Tibial nerve (tissue), 4 donors: ENCODE measurements at regions not wholly inside any gene's neighbourhood (a gene's known extent, or its start where the extent isn't known, plus 50 kb on each side); places are given as distances from the start of the nearest gene placed in this dataset.

ENCODE experiments used
- DNase-seq, 2 donors: peaks; one replicate each; pipeline ENCODE4 v3.0.0-alpha.2; 2019; ENCODE audit warnings: low spot score in 2 of 2
- H3K27ac ChIP-seq, 4 donors: fragments of 200-600 bp; sonication (generic) in 3 of 4; one replicate each; pipeline ENCODE4 v1.5.1; 2017 to 2019; ENCODE audit warnings: mild to moderate bottlenecking in 1 of 4
- H3K27me3 ChIP-seq, 2 donors: fragments of 200-600 bp; sonication (generic) in 1 of 2; one replicate each; pipeline versions ENCODE4 v1.5.1 to v1.6.0; 2017 to 2019
- H3K36me3 ChIP-seq, 3 donors: fragments of 200-600 bp; sonication (generic); one replicate each; pipeline ENCODE4 v1.5.1; 2018 to 2019
- H3K4me1 ChIP-seq, 4 donors: fragments of 200-600 bp; sonication (generic) in 3 of 4; one replicate each; pipeline ENCODE4 v1.5.1; 2017 to 2019
- H3K4me3 ChIP-seq, 4 donors: fragments of 200-600 bp; sonication (generic) in 3 of 4; one replicate each; pipeline ENCODE4 v1.5.1; 2017 to 2019; ENCODE audit warnings: mild to moderate bottlenecking in 1 of 4, moderate library complexity in 1 of 4
- H3K9me3 ChIP-seq, 4 donors: fragments of 200-600 bp; sonication (generic) in 3 of 4; one replicate each; pipeline ENCODE4 v1.5.1; 2017 to 2019
- EP300 ChIP-seq, 2 donors: sonication (generic); formaldehyde crosslinking; IDR thresholded peaks; one replicate each; pipeline ENCODE4 v1.6.1; 2017; ENCODE audit warnings: antibody characterized with exemption in 2 of 2, mild to moderate bottlenecking in 1 of 2
- POLR2A ChIP-seq, 2 donors: fragments of 450-650 bp; IDR thresholded peaks; one replicate each; pipeline ENCODE4 v1.6.1; 2017; ENCODE audit warnings: antibody characterized with exemption in 2 of 2, mild to moderate bottlenecking in 2 of 2, moderate library complexity in 2 of 2
- WGBS, 2 donors: methylation state at CpG; one replicate each; pipeline ENCODE4 v1.1.5; 2018; 5-methylcytosine and 5-hydroxymethylcytosine counted together
- TF ChIP-seq, protein P1 (sequence below), 5 experiments: fragments of 200-600 bp in 3 of 5; fragments of 450-650 bp in 2 of 5; sonication (generic) in 3 of 5; IDR thresholded peaks; one replicate each; pipeline ENCODE4 v1.5.1; 2016 to 2019; ENCODE audit warnings: antibody characterized with exemption in 5 of 5, mild to moderate bottlenecking in 3 of 5, moderate library complexity in 2 of 5

DNA sequence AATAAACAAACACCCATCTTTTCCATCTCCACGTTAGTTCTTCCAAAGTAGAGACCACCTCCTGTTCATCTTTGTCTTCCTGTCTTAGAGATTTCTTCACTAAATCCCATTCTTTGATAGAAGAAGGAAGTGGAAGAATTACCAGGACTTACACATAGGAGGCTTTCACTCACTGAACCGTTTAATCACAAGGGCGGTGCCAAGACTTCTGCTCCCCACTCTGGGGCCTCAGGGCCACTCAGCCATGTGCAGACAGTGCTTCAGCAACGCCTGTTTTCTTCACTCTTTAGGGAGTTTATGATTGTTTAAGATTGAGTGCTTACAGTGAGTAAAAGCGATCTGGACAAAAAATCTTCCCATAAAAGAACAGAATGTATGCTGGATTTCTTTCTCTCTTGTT, 63.9 kb upstream of the SORCS3 start:
- Histone ChIP-seq H3K9me3 (peaks cover 0 to 2% (median 0%) of the 10 kb centered on the region in 4 donors), H3K27me3 (no peaks in the 10 kb centered on the region), H3K36me3 (no peaks in the 10 kb centered on the region), H3K27ac (no peak overlapping the region), H3K4me1 (peaks cover 0 to 10% (median 0%) of the 10 kb centered on the region in 4 donors), H3K4me3 (no peak overlapping the region)
- DNase-seq: no peak
- TF ChIP-seq EP300 (IDR thresholded peaks at IDR 0.05): no peak
- TF ChIP-seq, protein P1, sequence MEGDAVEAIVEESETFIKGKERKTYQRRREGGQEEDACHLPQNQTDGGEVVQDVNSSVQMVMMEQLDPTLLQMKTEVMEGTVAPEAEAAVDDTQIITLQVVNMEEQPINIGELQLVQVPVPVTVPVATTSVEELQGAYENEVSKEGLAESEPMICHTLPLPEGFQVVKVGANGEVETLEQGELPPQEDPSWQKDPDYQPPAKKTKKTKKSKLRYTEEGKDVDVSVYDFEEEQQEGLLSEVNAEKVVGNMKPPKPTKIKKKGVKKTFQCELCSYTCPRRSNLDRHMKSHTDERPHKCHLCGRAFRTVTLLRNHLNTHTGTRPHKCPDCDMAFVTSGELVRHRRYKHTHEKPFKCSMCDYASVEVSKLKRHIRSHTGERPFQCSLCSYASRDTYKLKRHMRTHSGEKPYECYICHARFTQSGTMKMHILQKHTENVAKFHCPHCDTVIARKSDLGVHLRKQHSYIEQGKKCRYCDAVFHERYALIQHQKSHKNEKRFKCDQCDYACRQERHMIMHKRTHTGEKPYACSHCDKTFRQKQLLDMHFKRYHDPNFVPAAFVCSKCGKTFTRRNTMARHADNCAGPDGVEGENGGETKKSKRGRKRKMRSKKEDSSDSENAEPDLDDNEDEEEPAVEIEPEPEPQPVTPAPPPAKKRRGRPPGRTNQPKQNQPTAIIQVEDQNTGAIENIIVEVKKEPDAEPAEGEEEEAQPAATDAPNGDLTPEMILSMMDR (IDR thresholded peaks at IDR 0.05): no peak
- no peak for TF ChIP-seq POLR2A (IDR thresholded peaks at IDR 0.05)
- 36 to 44% methylated on average over 5 of the region's 5 CpGs for WGBS, 2 donors

DNA sequence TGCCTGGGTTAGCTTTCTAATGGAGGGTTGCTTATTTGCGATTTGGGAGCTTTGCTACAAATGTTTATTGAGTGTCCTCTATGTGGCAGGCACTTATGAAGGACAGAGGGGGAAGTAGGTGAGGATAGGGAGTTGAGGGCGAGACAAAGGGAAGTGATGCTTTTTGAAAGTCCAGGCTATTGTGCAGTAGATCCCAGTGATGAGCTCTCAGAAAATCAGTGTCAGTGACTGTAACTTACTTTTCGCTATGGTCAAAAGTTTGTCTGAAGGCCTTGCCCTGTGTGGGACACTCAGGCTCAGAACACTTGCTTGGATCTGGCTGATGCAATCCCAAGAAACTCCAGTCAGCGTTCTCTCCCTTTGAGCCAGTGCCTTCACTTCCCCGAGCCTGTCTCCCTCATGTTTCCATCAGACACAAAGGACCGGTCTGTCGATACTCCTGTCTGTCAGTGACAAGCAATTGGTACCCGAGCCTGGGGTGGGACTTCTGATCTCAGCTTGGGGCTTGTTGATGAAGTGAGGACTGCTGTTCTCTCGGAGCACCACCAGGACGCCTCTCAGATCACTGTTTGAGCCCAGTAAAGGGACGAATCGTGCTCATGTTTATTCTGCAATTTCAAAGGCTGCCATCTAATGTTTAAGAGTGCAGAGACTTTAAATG, 63.1 kb upstream of the SORCS3 start:
- Histone ChIP-seq H3K4me3 (no peak overlapping the region), H3K27ac (no peak overlapping the region), H3K36me3 (no peaks in the 10 kb centered on the region), H3K4me1 (peaks cover 0 to 10% (median 0%) of the 10 kb centered on the region in 4 donors), H3K27me3 (no peaks in the 10 kb centered on the region), H3K9me3 (no peaks in the 10 kb centered on the region)
- TF ChIP-seq POLR2A (IDR thresholded peaks at IDR 0.05): no peak
- TF ChIP-seq, protein P1 (IDR thresholded peaks at IDR 0.05): no peak
- TF ChIP-seq EP300 (IDR thresholded peaks at IDR 0.05): no peak
- DNase-seq: no peak
- WGBS, 2 donors: 52 to 53% methylated on average over 12 of the region's 12 CpGs

GRCh38 chr10:104578671-104579070, 62.4 kb upstream of the SORCS3 start:
- no peak for DNase-seq
- no peaks in the 10 kb centered on the region for H3K9me3 ChIP-seq
- peaks cover 0 to 10% (median 0%) of the 10 kb centered on the region in 4 donors for H3K4me1 ChIP-seq
- H3K27ac ChIP-seq: no peak overlapping the region
- no peak for TF ChIP-seq POLR2A (IDR thresholded peaks at IDR 0.05)
- no peak for TF ChIP-seq EP300 (IDR thresholded peaks at IDR 0.05)
- TF ChIP-seq, protein P1 (IDR thresholded peaks at IDR 0.05): no peak
- WGBS, 2 donors: 50 to 61% methylated on average over 7 of the region's 7 CpGs
- H3K27me3 ChIP-seq: no peaks in the 10 kb centered on the region
- no peaks in the 10 kb centered on the region for H3K36me3 ChIP-seq
- no peak overlapping the region for H3K4me3 ChIP-seq

DNA sequence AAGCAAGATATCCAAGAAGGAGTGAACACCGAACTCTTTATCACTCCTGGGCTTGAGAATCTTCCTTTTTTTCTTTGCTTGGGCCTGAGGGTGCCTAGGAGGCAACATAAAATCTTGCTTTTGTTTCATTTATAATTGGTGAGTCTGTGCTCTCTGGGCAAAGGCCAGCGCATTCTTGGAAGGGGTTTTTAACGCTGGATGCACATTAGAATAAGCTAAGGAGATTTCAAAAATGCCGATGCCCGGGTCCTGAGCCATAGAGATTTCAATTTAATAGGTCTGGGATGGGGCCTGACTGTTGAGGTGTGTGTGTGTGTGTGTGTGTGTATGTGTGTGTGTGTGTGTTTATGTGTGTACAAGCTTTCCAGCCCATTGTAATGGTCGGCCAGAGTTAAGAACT, 62.0 kb upstream of the SORCS3 start:
- Histone ChIP-seq H3K27me3 (no peaks in the 10 kb centered on the region), H3K36me3 (no peaks in the 10 kb centered on the region), H3K9me3 (no peaks in the 10 kb centered on the region), H3K4me3 (no peak overlapping the region), H3K27ac (no peak overlapping the region), H3K4me1 (peaks cover 0 to 10% (median 0%) of the 10 kb centered on the region in 4 donors)
- TF ChIP-seq POLR2A (IDR thresholded peaks at IDR 0.05): no peak
- TF ChIP-seq EP300 (IDR thresholded peaks at IDR 0.05): no peak
- TF ChIP-seq, protein P1 (IDR thresholded peaks at IDR 0.05): no peak
- WGBS, 2 donors: 58 to 64% methylated on average over 6 of the region's 6 CpGs
- DNase-seq: no peak

DNA sequence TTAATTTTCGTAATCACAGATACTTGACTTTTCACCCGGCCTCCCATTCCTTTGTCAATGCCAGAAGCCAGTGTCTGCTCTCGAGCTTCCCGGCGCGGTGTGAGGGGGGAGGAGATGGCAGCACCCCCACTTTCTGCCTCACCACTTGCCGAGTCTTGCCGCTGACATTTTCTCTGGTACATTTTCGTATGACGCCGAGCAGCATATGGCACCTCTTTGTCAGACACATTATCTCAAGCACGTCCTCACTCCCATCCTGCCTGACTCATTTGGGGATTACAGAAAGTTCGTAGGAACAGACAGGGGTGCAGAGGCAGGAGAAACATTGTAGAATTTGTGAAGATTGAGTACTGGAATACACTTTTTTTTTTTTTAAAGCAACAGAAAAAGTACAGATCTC, 60.8 kb upstream of the SORCS3 start:
- Histone ChIP-seq H3K36me3 (no peaks in the 10 kb centered on the region), H3K27me3 (no peaks in the 10 kb centered on the region), H3K9me3 (no peaks in the 10 kb centered on the region), H3K4me1 (peaks cover 0 to 10% (median 0%) of the 10 kb centered on the region in 4 donors), H3K4me3 (no peak overlapping the region), H3K27ac (no peak overlapping the region)
- TF ChIP-seq EP300 (IDR thresholded peaks at IDR 0.05): no peak
- TF ChIP-seq POLR2A (IDR thresholded peaks at IDR 0.05): no peak
- TF ChIP-seq, protein P1 (IDR thresholded peaks at IDR 0.05): no peak
- WGBS, 2 donors: 45 to 53% methylated on average over 13 of the region's 13 CpGs
- no peak for DNase-seq
